Esophagus squamous epithelium (tissue), 5 donors: ENCODE measurements at regions not wholly inside any gene's neighbourhood (a gene's known extent, or its start where the extent isn't known, plus 50 kb on each side); places are given as distances from the start of the nearest gene placed in this dataset.

Experiments
- DNase-seq: peaks from one replicate; lab custom pipeline; 2025; lab: John Stamatoyannopoulos, UW
- H3K27ac ChIP-seq, 4 donors: fragments of 200-600 bp; sonication (generic); one replicate each; pipeline ENCODE4 v1.5.1; 2016 to 2019; ENCODE audit warnings: mild to moderate bottlenecking in 1 of 4
- H3K27me3 ChIP-seq, 4 donors: fragments of 200-600 bp; sonication (generic); 1 replicate in 3 of 4; 2 replicates in 1 of 4; pipeline versions ENCODE4 v1.5.1 to v1.6.0; 2017 to 2021; ENCODE audit warnings: antibody characterized with exemption in 1 of 4
- H3K36me3 ChIP-seq, 3 donors: fragments of 200-600 bp; sonication (generic); one replicate each; pipeline ENCODE4 v1.5.1; 2016 to 2019
- H3K4me1 ChIP-seq, 3 donors: fragments of 200-600 bp; sonication (generic); one replicate each; pipeline ENCODE4 v1.5.1; 2017 to 2019
- H3K4me3 ChIP-seq, 4 donors: fragments of 200-600 bp; sonication (generic); 1 replicate in 3 of 4; 2 replicates in 1 of 4; pipeline ENCODE4 v1.5.1; 2016 to 2019; ENCODE audit warnings: mild to moderate bottlenecking in 2 of 4, moderate library complexity in 1 of 4
- H3K9me3 ChIP-seq, 3 donors: fragments of 200-600 bp; sonication (generic); one replicate each; pipeline ENCODE4 v1.5.1; 2016 to 2019
- POLR2A ChIP-seq, 4 donors: fragments of 450-650 bp; IDR thresholded peaks; one replicate each; pipeline ENCODE4 v1.6.1; 2017; ENCODE audit warnings: antibody characterized with exemption in 4 of 4, mild to moderate bottlenecking in 4 of 4, moderate library complexity in 3 of 4
- WGBS, 2 donors: methylation state at CpG; one replicate each; pipeline ENCODE4 v1.1.5; 2018; 5-methylcytosine and 5-hydroxymethylcytosine counted together
- intact Hi-C: fragments of 100-400 bp; cut with DNase I; formaldehyde crosslinking; loops from one replicate; pipeline ENCODE4 v1.15.0; 2022
- TF ChIP-seq, protein P1 (sequence below), 6 experiments: fragments of 450-650 bp in 4 of 6; fragments of 200-600 bp in 2 of 6; sonication (generic) in 2 of 6; IDR thresholded peaks; one replicate each; pipeline ENCODE4 v1.5.1; 2016 to 2019; ENCODE audit warnings: antibody characterized with exemption in 6 of 6, mild to moderate bottlenecking in 4 of 6, moderate library complexity in 4 of 6
- donor health status: DM: yes; HTN: yes; CAD: no.

DNA sequence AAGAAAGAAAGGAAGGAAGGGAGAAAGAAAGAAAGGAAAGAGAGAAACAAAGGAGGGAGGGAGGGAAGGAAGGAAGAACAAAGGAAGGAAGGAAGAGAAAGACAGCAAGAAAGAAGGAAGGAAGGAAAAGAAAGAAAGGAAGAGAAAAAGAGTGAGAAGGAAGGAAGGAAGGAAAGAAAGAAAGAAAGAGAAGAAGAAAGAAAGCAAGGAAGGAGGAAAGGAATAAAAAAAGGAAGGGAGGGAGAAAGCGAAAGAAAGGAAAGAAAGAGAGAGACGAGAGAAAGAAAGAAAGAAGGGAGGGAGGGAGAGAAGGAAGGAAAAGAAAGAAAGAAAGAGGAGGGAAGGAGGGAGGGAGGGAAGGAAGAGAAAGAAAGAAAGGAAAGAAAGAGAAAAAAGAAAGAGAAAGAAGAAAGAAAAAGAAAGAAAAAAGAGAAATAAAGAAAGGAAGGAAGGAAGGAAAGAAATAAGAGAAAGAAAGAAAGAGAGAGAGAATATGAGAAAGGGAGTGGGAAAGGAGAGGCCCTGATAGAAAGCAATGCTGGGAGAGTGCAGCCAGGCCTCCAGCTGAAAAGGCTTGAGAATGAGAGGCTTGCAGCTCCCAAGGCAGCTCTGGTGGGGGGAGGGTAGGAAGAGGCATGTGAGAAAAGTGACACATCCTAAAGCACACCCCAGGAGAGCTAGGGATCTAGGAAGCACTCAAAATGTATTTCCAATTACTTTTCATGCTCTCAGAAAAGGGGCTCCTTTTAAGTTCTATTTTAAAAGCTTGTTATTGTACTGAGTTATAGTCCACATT, 134.0 kb upstream of the ZIC3 start:
- H3K4me3 ChIP-seq: no peak overlapping the region
- H3K27ac ChIP-seq: no peak overlapping the region
- DNase-seq: no peak
- 40 to 63% methylated on average over 2 of the region's 2 CpGs for WGBS, 2 donors
- TF ChIP-seq, protein P1, sequence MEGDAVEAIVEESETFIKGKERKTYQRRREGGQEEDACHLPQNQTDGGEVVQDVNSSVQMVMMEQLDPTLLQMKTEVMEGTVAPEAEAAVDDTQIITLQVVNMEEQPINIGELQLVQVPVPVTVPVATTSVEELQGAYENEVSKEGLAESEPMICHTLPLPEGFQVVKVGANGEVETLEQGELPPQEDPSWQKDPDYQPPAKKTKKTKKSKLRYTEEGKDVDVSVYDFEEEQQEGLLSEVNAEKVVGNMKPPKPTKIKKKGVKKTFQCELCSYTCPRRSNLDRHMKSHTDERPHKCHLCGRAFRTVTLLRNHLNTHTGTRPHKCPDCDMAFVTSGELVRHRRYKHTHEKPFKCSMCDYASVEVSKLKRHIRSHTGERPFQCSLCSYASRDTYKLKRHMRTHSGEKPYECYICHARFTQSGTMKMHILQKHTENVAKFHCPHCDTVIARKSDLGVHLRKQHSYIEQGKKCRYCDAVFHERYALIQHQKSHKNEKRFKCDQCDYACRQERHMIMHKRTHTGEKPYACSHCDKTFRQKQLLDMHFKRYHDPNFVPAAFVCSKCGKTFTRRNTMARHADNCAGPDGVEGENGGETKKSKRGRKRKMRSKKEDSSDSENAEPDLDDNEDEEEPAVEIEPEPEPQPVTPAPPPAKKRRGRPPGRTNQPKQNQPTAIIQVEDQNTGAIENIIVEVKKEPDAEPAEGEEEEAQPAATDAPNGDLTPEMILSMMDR (IDR thresholded peaks at IDR 0.05): no peak
- TF ChIP-seq POLR2A (IDR thresholded peaks at IDR 0.05): no peak
- H3K4me1 ChIP-seq: peaks cover 0 to 24% (median 5%) of the 10 kb centered on the region in 3 donors
- intact Hi-C loops: no loop called here
- H3K9me3 ChIP-seq: peaks cover 0 to 11% (median 0%) of the 10 kb centered on the region in 3 donors
- no peaks in the 10 kb centered on the region for H3K36me3 ChIP-seq
- peaks cover 8 to 49% (median 22%) of the 10 kb centered on the region in 4 donors for H3K27me3 ChIP-seq

- H3K27ac ChIP-seq: no peak overlapping the region
- peaks cover 0 to 26% (median 5%) of the 10 kb centered on the region in 3 donors for H3K4me1 ChIP-seq
- intact Hi-C loops: no loop called here
- peaks cover 8 to 58% (median 24%) of the 10 kb centered on the region in 4 donors for H3K27me3 ChIP-seq
- DNase-seq: no peak
- H3K36me3 ChIP-seq: no peaks in the 10 kb centered on the region
- H3K4me3 ChIP-seq: no peak overlapping the region
- no peak for TF ChIP-seq POLR2A (IDR thresholded peaks at IDR 0.05)
- TF ChIP-seq, protein P1 (IDR thresholded peaks at IDR 0.05): no peak
- H3K9me3 ChIP-seq: peaks cover 0 to 11% (median 0%) of the 10 kb centered on the region in 3 donors
Measured at GRCh38 chrX:137430984-137431475, 134.9 kb upstream of the ZIC3 start.

DNA sequence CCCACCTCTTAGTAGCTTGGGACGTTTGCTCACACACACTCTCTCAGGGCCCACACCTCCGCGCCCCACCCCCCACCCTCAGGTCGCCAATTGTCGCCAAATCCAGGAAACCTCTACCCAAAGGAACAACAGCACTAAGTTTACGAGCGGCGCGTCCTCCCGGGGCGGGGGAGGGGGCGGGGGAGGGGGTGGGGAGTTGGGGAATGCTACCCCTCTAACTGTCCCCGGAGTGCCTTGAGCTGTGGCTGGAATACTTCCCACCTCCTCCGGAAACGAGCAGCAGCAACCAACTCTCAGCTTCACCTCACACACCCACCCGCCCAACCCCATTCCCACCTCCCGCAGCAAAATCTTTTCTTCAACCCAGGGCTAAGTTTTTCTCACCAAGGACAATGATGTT, 135.6 kb upstream of the ZIC3 start:
- no peak overlapping the region for H3K4me3 ChIP-seq
- H3K36me3 ChIP-seq: no peaks in the 10 kb centered on the region
- intact Hi-C loops: no loop called here
- 8 to 30% methylated on average over 2 to 3 of the region's 17 CpGs for WGBS, 2 donors
- H3K27me3 ChIP-seq: peaks cover 8 to 65% (median 26%) of the 10 kb centered on the region in 4 donors
- DNase-seq: no peak
- TF ChIP-seq POLR2A (IDR thresholded peaks at IDR 0.05): no peak
- H3K9me3 ChIP-seq: peaks cover 0 to 11% (median 0%) of the 10 kb centered on the region in 3 donors
- peaks cover 0 to 26% (median 5%) of the 10 kb centered on the region in 3 donors for H3K4me1 ChIP-seq
- H3K27ac ChIP-seq: no peak overlapping the region

DNA sequence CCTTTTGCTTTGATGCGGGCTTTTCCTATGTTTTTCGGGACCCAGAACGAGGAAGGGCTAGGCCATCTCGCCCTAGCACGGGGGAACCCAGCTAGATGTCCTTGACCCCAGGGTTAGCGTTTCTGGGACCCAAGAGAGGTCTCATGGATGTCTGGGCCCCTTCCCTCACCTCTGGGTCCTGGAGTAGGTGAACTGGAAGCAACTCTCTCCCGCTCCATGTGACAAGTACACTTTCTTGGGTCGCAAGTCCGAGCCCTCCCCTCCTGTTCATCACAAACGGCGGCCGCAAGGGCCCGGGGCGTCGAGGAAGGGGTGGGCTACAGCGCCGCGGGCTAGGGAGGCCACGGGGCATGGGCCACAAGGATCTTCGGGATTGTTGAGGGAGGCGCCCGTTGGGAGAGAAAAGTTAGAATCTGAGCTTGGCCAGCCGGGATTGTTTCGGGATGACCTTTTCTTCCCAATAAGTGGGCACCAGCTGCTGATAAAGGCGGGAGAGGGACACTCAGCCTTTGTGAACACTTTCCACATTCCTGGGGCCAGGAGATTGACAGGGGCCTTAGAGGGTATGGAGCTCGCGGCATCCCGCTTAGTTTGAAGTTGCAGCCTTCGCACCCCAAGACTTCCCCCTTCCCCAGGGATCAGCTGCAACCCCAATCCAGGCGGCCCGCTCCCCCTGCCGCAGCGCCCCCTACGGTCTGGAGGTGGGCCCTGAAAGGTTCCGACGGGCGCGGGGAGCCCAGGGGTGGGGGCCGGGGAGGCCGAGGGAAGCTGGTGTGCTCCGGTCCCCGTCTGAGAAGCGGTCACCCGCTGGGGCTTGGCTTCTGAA, 136.9 kb upstream of the ZIC3 start:
- H3K4me3 ChIP-seq: peak overlapping the region in 3 of 4 donors; percentile 41 to 65 (median 50)
- WGBS, 2 donors: 66% methylated on average over 16 of the region's 44 CpGs; no CpG with 5 or more reads in 1 of the 2 donors

DNA sequence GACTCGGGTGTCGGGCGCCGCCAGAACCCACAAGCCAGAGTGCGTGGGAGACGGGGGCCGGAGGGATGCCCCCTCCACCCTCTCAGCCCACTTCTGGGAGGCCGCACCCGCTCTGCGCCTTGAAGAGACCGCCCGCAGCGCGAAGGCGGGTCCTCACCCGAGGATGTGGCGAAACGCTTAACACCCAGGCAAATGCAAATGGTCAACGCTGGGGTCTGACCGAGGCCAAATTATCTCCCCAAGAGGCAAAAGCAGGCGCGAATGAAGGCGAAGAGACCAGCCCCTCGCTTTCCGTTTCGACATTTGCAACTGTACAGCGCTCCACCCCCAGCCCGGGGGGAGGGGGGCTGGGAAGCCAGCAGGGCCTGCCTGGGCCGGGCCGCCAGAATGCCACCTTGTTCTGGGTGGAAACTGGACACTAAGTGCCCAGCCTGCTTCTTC, 137.7 kb upstream of the ZIC3 start:
- Histone ChIP-seq H3K36me3 (no peaks in the 10 kb centered on the region), H3K27me3 (peaks cover 8 to 85% (median 35%) of the 10 kb centered on the region in 4 donors), H3K4me1 (peaks cover 0 to 26% (median 5%) of the 10 kb centered on the region in 3 donors), H3K4me3 (peak overlapping the region; percentile 26 to 65 (median 46)), H3K9me3 (peaks cover 0 to 11% (median 0%) of the 10 kb centered on the region in 3 donors), H3K27ac (no peak overlapping the region)
- TF ChIP-seq POLR2A (IDR thresholded peaks at IDR 0.05): no peak
- TF ChIP-seq, protein P1 (IDR thresholded peaks at IDR 0.05): no peak
- WGBS, 2 donors: no CpG with 5 or more reads among the region's 30 CpGs
- intact Hi-C loops: no loop called here
- no peak for DNase-seq

More for the DNA sequence above, 136.9 kb upstream of the ZIC3 start:
- H3K36me3 ChIP-seq: no peaks in the 10 kb centered on the region
- TF ChIP-seq, protein P1 (IDR thresholded peaks at IDR 0.05): no peak
- TF ChIP-seq POLR2A (IDR thresholded peaks at IDR 0.05): no peak
- peaks cover 0 to 11% (median 0%) of the 10 kb centered on the region in 3 donors for H3K9me3 ChIP-seq
- H3K27ac ChIP-seq: no peak overlapping the region
- DNase-seq: no peak
- H3K27me3 ChIP-seq: peaks cover 8 to 78% (median 35%) of the 10 kb centered on the region in 4 donors
- peaks cover 0 to 26% (median 5%) of the 10 kb centered on the region in 3 donors for H3K4me1 ChIP-seq
- intact Hi-C loops: no loop called here
